ENCODE measurements at regions not wholly inside any gene's neighbourhood (a gene's known extent, or its start where the extent isn't known, plus 50 kb on each side); places are given as distances from the start of the nearest gene placed in this dataset.
A peak's percentile ranks its signal among the peaks of the same experiment; 100 is the strongest.
"Not testable (repeated sequence)": the region's sequence is repeated elsewhere in the genome, so short reads cannot be mapped to it uniquely, and the experiment has no call there.

- DNase-seq, result no peak
Measured at GRCh38 chr4:152052451-152053057, 291.7 kb upstream of the GATB start.

- DNase-seq, result not testable (repeated sequence)
Measured at GRCh38 chr4:152051332-152051731, 290.5 kb upstream of the GATB start.

- DNase-seq, result peak in 1 of 2 experiments; percentile 3
Measured at GRCh38 chr4:152050106-152050505, 289.3 kb upstream of the GATB start.

GRCh38 chr4:152047451-152047850, 286.6 kb upstream of the GATB start:
- no peak for DNase-seq

- DNase-seq, result peak; percentile 56 to 80
Measured at GRCh38 chr4:152045807-152046571, 285.2 kb upstream of the GATB start.

- no peak for DNase-seq
Measured at GRCh38 chr4:152045449-152045806, 284.6 kb upstream of the GATB start.

GRCh38 chr4:152044331-152045036, 283.7 kb upstream of the GATB start:
- DNase-seq, result peak in 1 of 2 experiments; percentile 5

- no peak for DNase-seq
Measured at GRCh38 chr4:152041295-152041694, 280.5 kb upstream of the GATB start.

- DNase-seq, result no peak
Measured at GRCh38 chr4:152039691-152040090, 278.9 kb upstream of the GATB start.

GRCh38 chr4:152039023-152039481, 278.2 kb upstream of the GATB start:
- DNase-seq, result no peak

- DNase-seq, result no peak
Measured at GRCh38 chr4:152038238-152038637, 277.4 kb upstream of the GATB start.

GRCh38 chr4:152037435-152037834, 276.6 kb upstream of the GATB start:
- no peak for DNase-seq

GRCh38 chr4:152033621-152034020, 272.8 kb upstream of the GATB start:
- DNase-seq, result no peak

- DNase-seq, result no peak
Measured at GRCh38 chr4:152032722-152033131, 271.9 kb upstream of the GATB start.

GRCh38 chr4:152029631-152030030, 268.8 kb upstream of the GATB start:
- DNase-seq, result no peak

- DNase-seq, result peak; percentile 86 to 89
Measured at GRCh38 chr4:152028131-152028530, 267.3 kb upstream of the GATB start.

GRCh38 chr4:152024881-152025280, 264.1 kb upstream of the GATB start:
- no peak for DNase-seq

GRCh38 chr4:152023674-152024073, 262.9 kb upstream of the GATB start:
- no peak for DNase-seq

GRCh38 chr4:152022543-152022942, 261.7 kb upstream of the GATB start:
- no peak for DNase-seq

GRCh38 chr4:152021788-152022438, 261.1 kb upstream of the GATB start:
- DNase-seq, result no peak

GRCh38 chr4:152020073-152020472, 259.3 kb upstream of the GATB start:
- DNase-seq, result no peak

- no peak for DNase-seq
Measured at GRCh38 chr4:152016303-152016620, 255.5 kb upstream of the GATB start.

GRCh38 chr4:152015597-152016302, 254.9 kb upstream of the GATB start:
- no peak for DNase-seq
